GM19043 (cell line): ENCODE measurements at regions not wholly inside any gene's neighbourhood (a gene's known extent, or its start where the extent isn't known, plus 50 kb on each side); places are given as distances from the start of the nearest gene placed in this dataset.

Experiments
- ATAC-seq: cut with Tn5 transposase; IDR thresholded peaks from one replicate; pipeline ENCODE4 v1.9.1; 2021; ENCODE audit warnings: low read depth; ENCODE audit not compliant: unreplicated experiment

DNA sequence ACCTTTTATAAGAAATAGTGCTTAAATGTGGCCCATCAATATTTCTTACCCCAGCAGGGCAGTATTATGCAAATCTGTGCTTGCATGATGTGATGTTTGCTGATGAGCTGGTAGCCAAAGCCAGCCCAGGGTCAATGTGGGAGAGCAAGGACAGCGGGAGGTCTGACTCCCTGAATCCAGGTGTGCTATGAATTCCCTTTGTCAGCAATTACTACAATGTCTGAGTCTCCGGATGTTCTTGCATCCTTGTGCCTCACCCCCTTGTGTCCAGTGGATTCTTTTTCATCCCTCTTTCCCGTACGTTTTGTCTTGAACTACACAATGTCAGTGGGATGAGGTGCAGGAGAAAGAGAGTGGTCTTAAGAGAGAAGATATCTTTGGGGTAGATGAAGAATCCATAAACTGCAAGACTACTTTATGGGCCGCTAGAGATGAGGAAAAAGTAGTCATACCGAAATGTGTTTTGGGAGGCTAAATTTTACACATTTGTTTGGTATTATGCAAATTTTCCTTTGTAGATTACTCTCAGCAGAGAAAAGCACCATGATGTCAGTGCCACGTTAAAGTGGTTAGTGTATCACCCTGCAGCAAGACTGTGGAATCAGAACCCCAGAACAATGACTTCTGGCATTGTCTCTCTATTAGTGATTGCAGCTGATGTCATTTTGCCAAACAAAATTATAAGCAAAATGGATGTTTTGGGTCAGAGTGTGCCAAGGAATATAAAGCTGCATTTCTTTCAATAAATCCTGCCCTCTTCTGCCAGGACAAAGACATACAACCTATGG is 53.5 kb upstream of the TSHZ3 start:
- ATAC-seq, result no peak

DNA sequence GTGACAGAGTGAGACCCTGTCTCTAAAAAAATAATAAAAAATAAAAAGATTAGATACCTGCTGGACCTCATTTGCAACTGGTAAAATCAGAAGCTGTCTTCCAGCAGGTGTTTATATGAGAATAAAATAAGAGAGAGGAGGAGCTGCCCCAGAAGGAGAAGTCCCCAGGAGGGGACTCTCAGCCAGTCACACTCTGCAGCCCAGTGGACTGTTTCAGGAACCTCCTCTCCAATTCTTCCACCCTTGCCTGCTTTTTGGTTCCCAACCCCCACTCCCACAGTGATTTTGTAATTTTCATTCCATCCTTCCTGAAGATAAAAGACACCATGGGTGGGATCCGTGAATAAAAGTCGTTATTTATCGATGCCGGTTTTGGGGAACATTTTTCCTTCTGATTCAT is 56.9 kb upstream of the TSHZ3 start:
- no peak for ATAC-seq

DNA sequence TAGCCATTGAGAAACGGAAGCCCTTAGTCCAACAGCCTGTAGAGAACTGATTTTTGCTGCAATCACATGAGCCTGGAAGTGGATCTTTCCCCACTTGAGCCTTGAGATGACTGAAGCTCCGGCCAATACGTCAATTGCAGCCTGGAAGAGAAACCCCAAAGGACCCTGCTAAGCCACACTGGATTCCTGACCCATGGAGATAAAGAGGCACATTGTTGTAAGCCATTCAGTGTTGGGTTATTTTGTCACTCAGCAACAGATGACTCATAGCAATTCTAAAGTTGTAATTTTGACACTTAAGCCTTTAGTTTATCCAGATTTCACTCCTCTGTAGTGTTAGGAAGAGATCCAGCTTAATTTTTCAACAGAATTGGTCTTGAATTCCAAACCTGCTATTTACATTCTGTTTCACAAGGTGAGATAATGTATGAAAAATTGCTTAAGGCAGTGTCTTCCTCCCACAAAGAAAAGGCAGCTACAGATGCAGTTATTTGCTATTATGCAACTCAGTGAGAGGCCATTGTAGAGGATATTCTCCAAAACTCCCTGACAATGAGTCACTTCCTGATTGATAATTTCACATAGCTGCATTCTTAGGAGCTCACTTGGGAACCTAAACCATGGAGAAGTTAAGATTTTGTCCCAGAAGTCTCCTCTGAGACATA is 59.4 kb upstream of the TSHZ3 start:
- no peak for ATAC-seq

DNA sequence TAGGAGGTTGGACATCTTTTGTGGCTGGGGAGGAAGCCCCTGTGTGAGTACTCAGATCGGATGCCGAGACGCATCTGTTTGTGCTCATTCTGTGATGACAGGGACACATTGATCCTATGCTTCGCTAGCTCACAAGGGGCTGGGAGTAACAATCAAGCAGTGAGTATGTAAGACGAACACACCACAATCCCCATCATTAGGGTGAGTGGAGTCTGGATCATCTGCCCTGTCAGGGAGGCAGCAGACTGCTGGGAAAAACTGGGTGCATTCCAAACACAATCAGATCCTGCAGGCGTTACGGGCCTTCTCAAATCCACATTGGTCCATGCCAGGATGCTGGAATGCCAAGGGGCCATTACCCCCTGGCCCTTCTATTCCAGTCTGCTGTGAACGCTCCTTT is 64.1 kb upstream of the TSHZ3 start:
- ATAC-seq, result no peak

DNA sequence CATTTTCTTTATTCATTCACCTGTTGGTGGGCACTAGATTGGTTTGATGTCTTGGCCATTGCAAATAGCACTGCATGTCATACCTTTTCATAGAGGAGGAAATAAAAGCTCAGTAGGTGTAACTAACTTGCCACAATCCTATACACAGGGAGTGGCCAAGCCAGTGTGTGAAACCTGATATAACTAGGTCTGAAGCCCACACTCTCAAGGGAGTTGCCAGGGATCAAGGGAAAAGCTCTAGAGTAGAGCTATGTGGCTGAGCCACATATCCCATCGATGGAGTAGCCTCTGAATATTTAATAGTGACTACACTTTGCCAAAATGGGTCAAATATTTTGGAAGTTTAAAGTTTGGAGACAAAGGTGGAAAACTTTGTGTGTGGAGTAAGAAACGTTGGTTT is 66.1 kb upstream of the TSHZ3 start:
- no peak for ATAC-seq

DNA sequence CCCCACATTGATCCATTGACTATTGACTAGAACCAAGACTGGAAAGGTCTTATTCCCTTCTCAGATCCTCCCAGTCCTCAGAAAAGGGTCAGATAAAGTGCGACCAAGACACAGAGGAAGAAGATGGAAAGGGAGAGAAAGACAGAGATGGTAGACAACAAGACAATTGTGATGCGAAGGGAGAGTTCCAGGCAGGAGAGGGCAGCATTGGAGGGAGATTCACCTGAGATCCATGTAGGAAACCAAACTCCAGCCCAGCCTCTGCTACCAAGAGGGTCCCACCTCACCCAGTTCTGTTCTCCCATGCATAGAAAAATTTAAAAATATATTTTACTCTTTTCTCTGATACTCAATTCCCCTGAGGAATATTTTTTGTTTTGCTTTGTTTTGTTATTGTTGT is 67.3 kb upstream of the TSHZ3 start:
- ATAC-seq, result no peak

DNA sequence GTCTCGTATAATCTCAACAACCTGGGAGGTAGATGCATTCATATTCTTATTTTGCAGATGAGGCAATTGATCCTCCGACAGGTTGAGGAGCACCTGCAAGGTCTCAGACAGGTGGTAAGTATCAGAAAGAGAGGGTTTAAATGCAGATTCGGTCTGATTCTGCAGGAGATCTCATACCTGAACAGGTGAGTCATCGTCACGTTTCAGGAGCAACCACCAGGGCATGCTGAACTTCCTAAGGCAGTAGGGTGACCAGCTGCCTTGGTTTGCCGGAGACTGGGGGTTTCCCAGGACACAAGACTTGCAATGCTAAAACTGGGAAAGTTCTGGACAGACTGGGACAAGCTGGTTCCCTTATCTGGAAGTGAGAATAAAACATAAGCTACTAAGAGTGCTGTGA is 68.8 kb upstream of the TSHZ3 start:
- ATAC-seq, result no peak

DNA sequence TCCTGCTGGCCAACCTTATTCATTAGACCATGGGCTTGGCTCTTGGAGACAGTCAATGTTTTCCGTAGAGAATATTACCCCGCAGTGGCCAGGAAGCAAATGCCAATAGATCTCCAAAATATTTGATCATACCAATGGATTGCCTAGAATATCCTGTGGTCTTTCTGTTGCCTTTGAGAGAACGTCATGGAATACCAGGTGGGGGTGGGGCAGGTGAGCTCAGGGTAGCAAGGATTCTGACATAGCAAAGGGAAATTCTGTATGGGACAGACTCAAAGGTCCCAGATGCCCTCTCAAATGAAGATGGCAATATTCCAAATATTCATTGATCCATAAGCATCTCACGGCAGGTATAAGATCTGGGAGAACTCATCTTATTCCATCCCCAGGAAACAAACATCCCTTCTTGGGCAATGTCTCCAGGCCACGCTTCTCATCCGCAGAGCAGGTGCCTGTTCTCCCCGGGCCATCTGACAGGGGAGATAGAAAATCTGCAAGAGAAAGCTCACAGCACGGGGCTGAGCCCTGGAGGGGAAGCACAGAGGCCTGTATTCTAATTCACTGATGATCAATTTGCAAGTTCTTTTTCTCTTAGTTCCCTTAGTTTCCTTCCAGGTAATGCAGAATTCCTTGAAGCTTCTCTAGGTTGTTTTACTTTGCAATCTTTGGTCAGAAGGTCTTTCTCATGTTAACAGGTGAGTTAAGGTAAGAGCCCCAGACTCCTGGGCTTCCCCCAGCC is 69.6 kb upstream of the TSHZ3 start:
- ATAC-seq, result no peak

DNA sequence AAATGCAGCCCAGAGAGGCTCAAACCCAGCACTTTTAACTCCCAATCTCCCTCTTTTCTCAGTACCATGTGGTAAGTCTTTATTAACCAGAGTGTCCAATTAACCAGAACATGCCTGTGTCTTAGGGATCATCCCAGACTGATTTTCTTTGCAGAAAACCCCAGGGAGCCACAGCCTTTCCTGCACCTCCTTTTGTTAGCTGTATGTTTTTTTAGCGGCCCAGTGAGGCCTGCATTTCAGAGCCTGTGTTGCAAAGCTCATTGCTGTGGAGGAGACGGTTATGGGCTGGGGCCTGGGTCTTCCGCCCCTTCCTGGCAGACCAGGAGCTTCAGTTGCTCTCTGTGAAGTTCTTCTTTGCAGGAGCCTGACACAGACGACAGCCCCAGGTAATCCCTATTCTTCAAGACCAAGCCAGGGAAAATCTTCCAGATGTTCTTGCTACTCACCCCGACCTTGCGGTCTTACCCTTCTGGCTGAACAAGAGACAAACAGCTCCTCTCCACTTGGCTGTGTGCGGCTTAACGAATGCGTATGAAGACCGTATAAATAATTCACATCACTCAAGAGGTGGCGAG is 70.7 kb upstream of the TSHZ3 start:
- no peak for ATAC-seq

DNA sequence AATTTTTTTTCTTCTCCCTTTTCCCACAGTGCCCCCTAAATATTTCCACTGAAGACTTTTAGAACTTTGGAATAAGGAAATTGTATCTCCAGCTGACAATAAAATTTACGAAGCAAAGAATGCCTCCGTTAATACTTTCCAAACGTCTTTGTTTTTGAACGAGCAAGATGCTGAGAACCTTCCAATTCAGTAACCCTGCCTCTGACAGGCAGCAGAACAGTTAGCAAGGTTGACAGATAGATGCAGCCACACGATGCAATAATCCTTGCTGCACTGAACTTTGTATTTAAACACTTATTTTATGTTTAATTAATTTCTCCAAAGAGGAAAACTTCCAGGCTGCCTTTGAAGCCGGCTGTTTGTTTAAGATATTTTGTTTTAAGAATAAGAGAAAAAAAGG is 71.8 kb upstream of the TSHZ3 start:
- ATAC-seq, result no peak

DNA sequence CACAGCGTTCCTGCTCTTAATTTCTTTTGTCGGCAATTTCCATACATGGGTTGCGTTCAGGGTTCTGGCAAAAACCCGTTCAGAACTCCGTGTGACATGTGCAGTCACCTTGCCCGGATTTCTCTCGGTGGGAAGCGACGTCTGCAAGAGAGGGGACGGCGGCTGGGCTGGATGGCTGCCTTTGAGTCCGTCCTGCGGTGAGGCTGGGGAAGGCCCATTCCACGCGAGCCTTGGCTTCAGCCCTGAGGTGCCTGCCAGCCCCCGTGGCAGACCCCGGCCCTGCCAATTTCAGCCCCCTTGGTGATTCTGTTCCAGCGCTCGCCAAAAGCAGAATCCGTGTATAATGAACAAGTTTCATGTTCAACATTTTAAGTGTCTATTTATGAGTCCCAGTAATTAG is 72.6 kb upstream of the TSHZ3 start:
- ATAC-seq, result no peak

DNA sequence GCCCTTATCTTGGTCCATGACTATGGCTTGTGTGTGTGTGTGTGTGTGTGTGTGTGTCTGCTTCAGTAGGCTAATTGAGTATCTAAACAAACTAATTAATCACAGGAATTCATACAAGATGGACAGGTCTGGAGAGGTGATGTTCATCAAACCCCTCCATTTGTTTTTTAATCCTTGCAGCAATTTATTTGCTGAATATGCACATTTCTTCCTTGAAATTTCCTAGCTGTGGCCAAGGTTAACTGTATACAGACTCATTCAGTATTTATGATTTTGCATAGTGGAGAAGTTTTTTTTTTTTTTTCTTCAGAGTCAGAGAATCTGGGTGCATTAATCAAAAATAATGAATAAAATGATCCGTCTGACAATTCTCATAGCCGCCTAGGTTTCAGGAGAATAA is 74.7 kb upstream of the TSHZ3 start:
- ATAC-seq, result no peak

DNA sequence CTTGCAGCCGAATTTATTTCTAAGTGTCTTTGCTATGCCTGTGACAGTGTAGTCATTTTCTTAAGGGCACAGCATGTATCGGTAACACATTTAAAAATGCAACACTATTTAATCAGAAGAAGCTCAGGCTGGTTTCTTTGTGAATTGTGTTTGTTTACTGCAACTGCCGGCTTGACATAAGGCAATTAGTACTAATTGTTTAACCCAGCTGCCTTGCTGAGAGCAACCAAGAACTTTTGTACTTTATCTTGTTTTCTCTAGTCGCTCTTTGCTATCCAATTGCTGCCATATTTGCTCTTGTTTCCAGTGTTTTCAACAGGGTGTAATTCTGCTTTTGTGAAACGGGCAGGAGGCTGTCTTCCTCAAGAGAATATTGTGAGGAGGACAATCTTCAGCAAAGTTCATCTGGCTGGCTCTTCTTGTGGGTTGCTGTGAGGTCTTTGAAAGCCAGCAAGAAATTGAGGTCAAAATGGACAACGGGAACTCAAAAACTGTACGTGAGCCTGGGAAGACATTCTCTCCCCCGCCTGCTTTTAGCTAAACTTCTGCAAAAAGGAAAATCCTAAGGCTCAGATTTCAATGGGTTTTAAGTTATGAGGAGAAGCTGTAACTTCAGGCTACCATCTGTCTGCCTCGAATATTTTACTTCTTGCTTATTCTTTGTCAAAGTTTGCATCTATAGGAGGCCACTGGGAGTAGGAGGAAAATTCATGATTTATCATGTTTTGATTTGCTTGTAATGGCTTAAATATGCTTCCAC is 75.8 kb upstream of the TSHZ3 start:
- ATAC-seq, result no peak

DNA sequence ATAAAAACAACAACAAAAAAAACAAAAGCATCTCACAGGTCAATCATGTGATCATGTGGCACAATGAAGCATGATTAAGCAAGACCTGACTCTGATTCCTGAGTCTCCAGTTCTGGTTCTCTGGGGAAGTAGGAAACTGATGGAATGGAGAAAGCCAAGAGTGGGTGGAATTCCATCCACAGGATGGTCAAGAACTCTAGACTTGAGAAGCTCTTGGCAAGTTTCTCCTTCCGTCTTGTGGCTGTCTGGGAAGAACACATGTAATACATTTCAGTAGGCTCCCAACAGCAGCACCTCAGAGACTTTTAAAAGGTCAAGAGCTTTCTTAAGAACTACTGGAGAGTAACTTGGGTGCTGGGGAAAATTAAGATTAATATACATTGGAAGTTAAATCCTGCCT is 78.6 kb upstream of the TSHZ3 start:
- no peak for ATAC-seq

DNA sequence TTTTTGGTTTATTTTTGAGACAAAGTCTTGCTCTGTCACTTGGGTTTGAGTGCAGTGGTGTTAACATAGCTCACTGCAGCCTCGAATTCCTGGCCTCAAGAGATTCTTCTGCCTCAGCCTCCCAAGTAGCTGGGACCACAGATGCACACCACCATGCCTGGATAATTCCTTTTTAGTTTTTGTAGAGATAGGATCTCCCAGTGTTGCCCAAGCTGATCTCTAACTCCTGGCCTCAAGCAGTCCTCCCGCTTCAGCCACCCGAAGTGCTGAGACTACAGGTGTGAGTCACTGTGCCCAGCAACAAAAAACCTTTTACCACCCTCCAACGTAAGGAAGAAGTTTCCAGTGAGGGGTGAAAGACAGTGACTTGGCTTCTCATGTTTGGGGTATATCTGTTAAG is 81.1 kb upstream of the TSHZ3 start:
- ATAC-seq, result no peak

DNA sequence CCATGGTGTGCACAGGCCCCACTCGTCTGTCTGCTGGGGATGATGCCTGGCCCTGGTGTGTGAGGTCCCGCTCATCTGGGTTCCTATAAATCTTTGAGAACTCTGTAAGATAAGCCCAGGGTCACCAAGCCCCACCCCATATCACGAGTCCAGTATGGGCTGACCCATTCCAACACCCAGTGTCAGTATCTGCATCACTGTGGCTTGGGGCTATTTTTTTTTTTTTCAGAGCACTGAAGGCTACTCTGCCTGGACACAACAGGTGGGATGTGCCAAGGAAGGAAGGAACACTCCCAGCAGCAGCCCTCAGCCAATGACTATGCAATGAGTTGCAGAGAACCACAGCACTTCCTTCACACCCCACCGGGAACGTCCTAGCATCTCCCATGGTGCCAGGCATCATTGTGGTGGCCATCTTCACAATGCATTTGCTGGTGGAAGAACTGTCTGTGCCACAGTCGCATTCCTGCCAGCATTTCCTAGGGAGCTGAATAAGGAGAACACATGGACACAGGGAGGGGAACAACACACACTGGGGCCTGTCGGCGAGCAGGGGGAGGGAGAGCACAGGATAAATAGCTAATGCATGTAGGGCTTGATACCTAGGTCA is 83.1 kb upstream of the TSHZ3 start:
- no peak for ATAC-seq

DNA sequence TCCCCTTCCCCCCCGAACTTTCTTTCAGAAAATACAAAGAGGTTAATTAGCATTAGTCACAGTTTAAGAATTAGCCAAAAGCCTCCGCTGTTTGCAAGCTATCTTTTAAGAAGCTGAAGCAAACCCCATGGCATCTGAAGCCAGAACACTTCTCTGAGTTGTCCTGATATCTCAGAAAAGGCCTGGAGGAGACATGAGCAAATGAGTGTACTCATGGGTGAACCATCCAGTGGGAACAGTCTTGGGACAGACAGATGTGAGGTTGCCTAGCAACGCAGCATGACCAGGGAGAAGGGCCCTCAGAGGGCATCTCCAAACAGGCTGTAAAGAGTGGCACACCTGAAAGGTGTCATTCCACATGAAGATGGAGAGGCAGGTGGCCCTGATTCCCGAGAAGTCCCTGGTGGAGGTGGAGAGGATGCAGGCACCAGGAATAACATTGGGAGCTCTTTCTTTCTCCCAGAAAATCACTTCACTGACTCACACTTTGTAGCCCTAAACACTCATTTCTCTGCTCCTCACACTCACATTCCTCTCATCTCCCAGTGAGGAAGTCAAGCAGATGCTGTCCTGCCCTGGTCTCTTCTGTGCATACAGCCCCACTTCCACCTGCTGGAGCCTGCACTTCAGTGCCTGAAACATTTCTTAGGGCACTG is 87.0 kb upstream of the TSHZ3 start:
- ATAC-seq, result no peak

DNA sequence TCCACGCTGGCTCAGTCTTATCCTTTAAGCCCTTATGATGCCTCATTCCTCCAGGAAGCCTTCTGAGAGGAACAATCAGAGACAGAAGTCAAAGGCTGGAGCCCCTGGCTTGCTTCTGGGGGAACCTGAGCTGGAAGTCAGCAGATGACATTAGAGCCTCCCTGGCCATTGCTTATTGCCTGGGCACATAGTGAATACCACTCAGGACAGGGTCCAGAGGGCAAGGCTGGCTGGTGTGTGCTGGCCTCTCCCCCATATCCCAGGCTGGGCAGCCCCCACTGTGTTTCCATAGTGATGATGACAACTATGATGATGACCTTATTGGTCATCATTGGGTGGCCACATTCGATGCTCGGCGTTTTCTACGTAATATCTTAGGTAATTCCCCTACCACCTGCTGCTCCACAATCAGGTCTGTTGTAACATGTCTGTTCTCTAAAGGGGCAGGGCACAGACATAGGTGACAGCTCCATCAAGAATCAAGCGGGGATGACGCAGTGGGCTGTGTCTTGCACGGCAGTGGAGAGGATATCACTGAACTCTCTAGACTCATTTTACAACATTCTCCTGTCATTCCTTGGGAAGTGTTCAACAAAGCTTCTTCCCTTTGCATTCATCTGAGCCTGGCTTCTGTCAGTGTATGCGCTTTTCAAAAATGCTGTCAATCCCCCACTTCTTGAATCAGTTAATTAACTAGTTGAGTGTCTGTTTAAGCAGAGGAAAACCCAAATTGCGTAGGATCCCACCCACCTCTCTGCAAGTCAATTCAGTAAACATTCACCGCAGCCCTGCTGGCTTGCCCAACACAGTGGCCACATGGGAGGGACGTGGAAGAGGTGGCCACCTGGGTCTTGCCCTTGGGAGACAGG is 89.4 kb upstream of the TSHZ3 start:
- ATAC-seq, result no peak

DNA sequence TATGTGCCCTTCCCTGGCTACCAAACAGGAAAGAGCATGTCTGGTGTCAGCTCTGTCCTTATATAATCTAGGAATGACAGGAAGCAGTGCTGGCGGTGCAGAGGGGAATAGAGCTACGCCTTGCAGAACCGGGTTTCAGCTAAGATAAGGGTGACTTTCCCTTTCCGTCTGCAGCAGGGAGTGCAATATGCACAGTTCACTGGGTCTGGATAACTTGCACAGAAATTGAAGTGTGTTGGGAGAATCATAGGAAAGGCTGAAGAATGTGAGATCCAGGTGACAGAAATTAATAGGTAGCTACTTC is 90.0 kb upstream of the TSHZ3 start:
- no peak for ATAC-seq
